Stimulated activated CD4-positive, alpha-beta T cell treated with anti-CD3 and anti-CD28 coated beads, Interleukin-4, amount 100 ng/mL, for 24 hours (primary cell): ENCODE measurements at regions not wholly inside any gene's neighbourhood (a gene's known extent, or its start where the extent isn't known, plus 50 kb on each side); places are given as distances from the start of the nearest gene placed in this dataset.

Source experiments
- DNase-seq: peaks from one replicate; pipeline ENCODE4 v3.0.0-alpha.2; 2020

DNA sequence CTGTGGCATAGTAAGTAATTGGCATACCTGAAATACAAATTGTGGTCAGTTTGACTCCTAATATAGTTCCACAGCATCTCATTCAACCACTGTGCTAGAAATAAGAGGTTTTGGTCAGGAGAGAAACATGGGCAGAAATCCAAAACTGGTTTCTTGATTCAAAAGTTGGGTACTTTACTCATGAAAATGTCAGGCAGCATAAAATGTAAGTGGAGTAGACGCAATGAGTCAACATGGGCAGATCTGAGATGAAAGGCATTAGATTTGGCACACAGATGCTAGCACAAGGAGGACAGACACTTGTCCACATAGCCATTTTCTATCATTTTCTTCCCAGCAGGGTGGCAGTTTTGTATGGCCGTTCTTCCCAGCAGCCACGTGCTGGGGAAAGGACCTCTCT, 255.8 kb upstream of the CDIN1 start:
- no peak for DNase-seq

- DNase-seq = no peak
These were observed 254.2 kb upstream of the CDIN1 start for GRCh38 chr15:36325206-36325605.

- no peak for DNase-seq
These were observed 249.8 kb upstream of the CDIN1 start for GRCh38 chr15:36329592-36329991.

DNA sequence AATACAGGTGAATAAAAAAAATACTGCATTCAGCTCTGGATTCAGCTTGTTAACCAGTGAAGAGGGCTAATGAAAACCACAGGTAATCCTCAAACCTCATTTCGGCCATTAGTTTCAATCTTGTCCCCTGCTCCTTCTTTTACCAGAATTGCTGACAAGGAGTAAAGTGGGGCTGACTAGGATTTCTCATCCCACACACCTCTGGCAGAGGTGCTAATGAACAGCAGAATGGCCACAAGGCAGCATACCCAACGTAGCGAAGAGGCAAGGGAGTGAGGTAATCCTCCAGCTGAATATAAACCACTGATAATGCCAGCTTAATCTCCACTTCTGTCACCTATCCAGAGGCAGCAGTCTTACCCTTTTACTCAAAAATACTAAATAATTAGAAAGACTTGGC, 248.8 kb upstream of the CDIN1 start:
- DNase-seq = no peak

- DNase-seq = no peak
These were observed 247.7 kb upstream of the CDIN1 start for GRCh38 chr15:36331531-36332275.

GRCh38 chr15:36332301-36332700, 247.1 kb upstream of the CDIN1 start:
- no peak for DNase-seq

GRCh38 chr15:36332896-36333295, 246.5 kb upstream of the CDIN1 start:
- DNase-seq = no peak

DNA sequence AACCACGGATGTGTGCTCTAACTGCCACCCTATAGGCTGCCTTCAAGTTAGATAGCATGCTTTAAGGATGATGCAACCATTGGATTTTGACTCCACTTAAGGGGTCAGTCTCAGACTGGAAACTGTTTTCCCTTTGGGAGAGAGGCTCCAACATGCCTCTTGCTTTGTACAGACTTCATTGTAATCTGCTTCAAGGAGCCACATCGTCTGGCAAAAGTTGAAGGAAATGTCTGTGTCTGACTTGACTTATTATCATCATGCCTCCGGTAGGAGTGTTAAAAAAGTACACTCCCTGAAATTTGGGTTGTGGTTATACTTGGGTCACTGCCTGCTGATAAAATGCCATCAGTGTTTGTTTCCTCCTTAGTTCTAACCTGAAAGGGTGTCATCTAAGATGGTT, 245.4 kb upstream of the CDIN1 start:
- no peak for DNase-seq

- DNase-seq = no peak
These were observed 244.2 kb upstream of the CDIN1 start for GRCh38 chr15:36335224-36335623.

GRCh38 chr15:36335659-36336058, 243.8 kb upstream of the CDIN1 start:
- DNase-seq = no peak

GRCh38 chr15:36344887-36345286, 234.5 kb upstream of the CDIN1 start:
- DNase-seq = no peak

GRCh38 chr15:36347272-36347858, 232.1 kb upstream of the CDIN1 start:
- no peak for DNase-seq

GRCh38 chr15:36356466-36356865, 223.0 kb upstream of the CDIN1 start:
- DNase-seq = no peak

- no peak for DNase-seq
These were observed 222.3 kb upstream of the CDIN1 start for GRCh38 chr15:36356978-36357601.

- no peak for DNase-seq
These were observed 221.3 kb upstream of the CDIN1 start for GRCh38 chr15:36358094-36358493.

GRCh38 chr15:36358523-36358922, 220.9 kb upstream of the CDIN1 start:
- no peak for DNase-seq

- DNase-seq = no peak
These were observed 220.1 kb upstream of the CDIN1 start for GRCh38 chr15:36359286-36359685.

- DNase-seq = no peak
These were observed 218.0 kb upstream of the CDIN1 start for GRCh38 chr15:36361351-36361870.

DNA sequence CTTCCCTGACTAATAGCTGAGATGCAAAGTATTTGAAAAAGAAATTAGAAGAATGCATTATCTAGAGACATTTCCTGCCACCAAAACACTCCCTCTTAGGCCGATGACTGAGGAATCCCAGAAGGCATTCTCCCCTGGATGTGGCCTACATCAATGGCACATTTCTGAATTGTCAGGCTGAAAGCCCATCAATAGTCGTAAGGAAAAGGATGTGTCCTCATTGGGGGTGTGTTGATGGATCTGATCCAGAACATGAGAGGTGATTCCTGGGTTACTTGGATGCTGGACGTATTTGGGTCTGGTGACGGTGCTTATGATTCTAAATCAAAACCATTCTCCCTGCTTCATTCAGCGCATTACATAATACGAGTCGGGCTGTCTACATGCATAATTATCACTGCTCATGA, 216.9 kb upstream of the CDIN1 start:
- no peak for DNase-seq

DNA sequence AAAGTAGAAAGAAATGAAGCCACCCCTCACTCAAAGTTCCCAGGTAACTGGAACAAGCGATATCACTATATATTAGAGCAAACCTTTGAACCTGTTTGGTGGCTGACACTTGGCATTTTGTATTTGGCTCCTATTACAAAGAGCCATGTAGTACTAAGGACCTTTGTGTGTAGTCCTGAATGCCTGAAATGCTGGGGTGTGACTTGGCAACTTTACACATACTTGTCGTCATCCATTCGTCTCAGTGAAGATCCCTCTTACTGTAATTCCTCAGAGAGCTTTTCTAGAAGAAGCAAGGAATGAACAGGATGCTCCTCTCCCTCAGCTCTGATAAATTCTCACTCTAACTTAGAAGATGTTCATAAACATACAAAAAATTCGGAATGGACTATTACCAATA, 216.1 kb upstream of the CDIN1 start:
- DNase-seq = no peak

- DNase-seq = no peak
These were observed 215.0 kb upstream of the CDIN1 start for GRCh38 chr15:36364377-36364776.

- no peak for DNase-seq
These were observed 213.5 kb upstream of the CDIN1 start for GRCh38 chr15:36365963-36366362.

DNA sequence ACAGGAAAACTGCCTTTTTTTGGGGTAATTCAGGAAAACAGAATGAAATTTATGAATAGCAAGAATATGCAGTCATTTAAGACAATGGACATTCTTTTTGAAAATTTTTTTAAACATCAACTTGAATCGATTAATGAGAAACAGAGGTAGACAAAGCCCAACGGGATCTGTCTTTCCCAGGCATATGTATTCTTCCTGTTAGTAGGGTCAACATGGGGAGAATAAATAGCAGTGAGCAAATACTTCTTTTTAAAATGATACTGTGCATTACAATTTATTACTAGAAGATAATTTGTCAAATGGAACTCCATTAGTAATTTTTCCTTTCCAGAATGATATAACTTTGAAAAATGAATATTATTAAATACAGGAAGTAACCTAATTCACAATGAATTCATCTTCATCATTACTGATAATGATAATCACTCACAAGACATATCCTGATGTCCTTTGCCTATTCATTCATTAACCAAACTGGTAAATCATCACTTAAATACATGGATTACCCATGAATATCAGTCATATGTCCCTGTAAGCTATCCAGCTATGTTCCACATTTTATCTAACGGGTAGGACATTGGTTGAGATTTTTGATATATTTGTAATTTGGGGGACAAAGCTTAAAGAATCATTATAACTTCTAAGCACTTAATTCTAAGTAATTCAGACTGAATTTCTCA, 209.2 kb upstream of the CDIN1 start:
- no peak for DNase-seq

- DNase-seq = no peak
These were observed 208.7 kb upstream of the CDIN1 start for GRCh38 chr15:36370731-36371112.
